ENCODE measurements at regions not wholly inside any gene's neighbourhood (a gene's known extent, or its start where the extent isn't known, plus 50 kb on each side); places are given as distances from the start of the nearest gene placed in this dataset.

GRCh38 chr7:88366845-88367244, 60.2 kb upstream of the STEAP4 start (continued):
- TF ChIP-seq BRCA1 (IDR thresholded peaks at IDR 0.05; ENCODE audit: low read depth, low read length) (no peak), KDM5A (IDR thresholded peaks at IDR 0.05; ENCODE audit: low read length) (no peak), SIN3A (conservative IDR thresholded peaks at IDR 0.05 in 1 of 2, IDR thresholded peaks at IDR 0.05 in 1 of 2; ENCODE audit: low read depth in 1 of 2, low read length in 2 of 2) (no peak)
